A549 (cell line): ENCODE measurements at regions not wholly inside any gene's neighbourhood (a gene's known extent, or its start where the extent isn't known, plus 50 kb on each side); places are given as distances from the start of the nearest gene placed in this dataset.

Experiments
- ATAC-seq, 2 experiments: fragments of 200-7000 bp in 1 of 2; fragments of >200 bp in 1 of 2; cut with Nextera tagmentation in 1 of 2; cut with Tn5 transposase in 1 of 2; 3 replicates each; pipeline versions ENCODE4 v1.8.0 to v1.9.1; 2018 to 2020; ENCODE audit warnings: mild to moderate bottlenecking in 1 of 2, moderate library complexity in 1 of 2
- CTCF ChIA-PET: fragments of 300-600 bp; sonication (Branson Sonifier 250); formaldehyde crosslinking; extraction: SDS; loops from one replicate; lab custom pipeline; 2021; ENCODE audit warnings: antibody characterized with exemption, inconsistent platforms; lab: Yijun Ruan, JAX
- POLR2A ChIA-PET: fragments of 350-600 bp; formaldehyde crosslinking; extraction: SDS; loops from one replicate; lab custom pipeline; 2021; ENCODE audit warnings: antibody characterized with exemption, inconsistent platforms; lab: Yijun Ruan, JAX
- DNase-seq, 2 experiments: peaks; one replicate each; pipeline versions ENCODE4 v3.0.0 to v3.0.0-alpha.2; 2011 to 2016; ENCODE audit warnings: low read depth in 1 of 2, low spot score in 1 of 2
- FAIRE-seq: peaks from 2 replicates; lab custom pipeline; 2011; peaks lifted over from hg19 to GRCh38; lab: Jason Lieb, UNC
- H3K27ac ChIP-seq, 2 experiments: fragments of >200 bp; sonication (Bioruptor Twin); formaldehyde crosslinking; 3 replicates each; pipeline ENCODE4 v1.5.1; 2016 to 2017
- H3K4me1 ChIP-seq: fragments of >200 bp; sonication (Bioruptor Twin); formaldehyde crosslinking; 3 replicates; pipeline ENCODE4 v1.6.1; 2016
- H3K4me2 ChIP-seq: fragments of >200 bp; sonication (Bioruptor Twin); formaldehyde crosslinking; 3 replicates; pipeline ENCODE4 v1.6.1; 2016
- H3K4me3 ChIP-seq: fragments of >200 bp; sonication (Bioruptor Twin); formaldehyde crosslinking; 3 replicates; pipeline ENCODE4 v1.5.1; 2016
- H3K9me3 ChIP-seq: fragments of >200 bp; sonication (Bioruptor Twin); formaldehyde crosslinking; 3 replicates; pipeline ENCODE4 v1.6.1; 2016
- ATOH8 ChIP-seq: fragments of 250-450 bp; sonication (Bioruptor Pico); IDR thresholded peaks from 2 replicates; pipeline ENCODE4 v1.5.0; 2020; ENCODE audit warnings: low read depth, mild to moderate bottlenecking, moderate library complexity
- BHLHE40 ChIP-seq: IDR thresholded peaks from 2 replicates; pipeline ENCODE4 v1.6.1; 2012; ENCODE audit warnings: low read depth, low read length, inconsistent platforms
- CBX2 ChIP-seq: fragments of 200-600 bp; sonication (generic); IDR thresholded peaks from 2 replicates; pipeline ENCODE4 v1.6.1; 2016; ENCODE audit warnings: low read depth, mild to moderate bottlenecking, borderline replicate concordance
- EHMT2 ChIP-seq: fragments of 200-600 bp; sonication (generic); IDR thresholded peaks from 2 replicates; pipeline ENCODE4 v1.6.1; 2016; ENCODE audit warnings: antibody characterized with exemption, low read depth, mild to moderate bottlenecking, moderate library complexity
- EP300 ChIP-seq, 2 experiments: fragments of >200 bp; sonication (Bioruptor Twin); formaldehyde crosslinking; IDR thresholded peaks; 2 replicates in 1 of 2; 3 replicates in 1 of 2; pipeline ENCODE4 v1.6.1; 2016 to 2017
- GATA3 ChIP-seq: IDR thresholded peaks from 2 replicates; pipeline ENCODE4 v1.6.1; 2012; ENCODE audit warnings: borderline replicate concordance
- HDAC2 ChIP-seq: fragments of 200-600 bp; sonication (generic); IDR thresholded peaks from 2 replicates; pipeline ENCODE4 v1.6.1; 2016
- HES2 ChIP-seq: fragments of >200 bp; sonication (Bioruptor Twin); formaldehyde crosslinking; IDR thresholded peaks from 2 replicates; pipeline ENCODE4 v1.6.1; 2016
- HOXA7 ChIP-seq: fragments of 250-450 bp; sonication (Bioruptor Pico); IDR thresholded peaks from 2 replicates; pipeline ENCODE4 v1.5.0; 2020; ENCODE audit warnings: mild to moderate bottlenecking, moderate library complexity
- HOXB5 ChIP-seq: fragments of 250-450 bp; sonication (Bioruptor Pico); IDR thresholded peaks from 2 replicates; pipeline ENCODE4 v1.5.0; 2020; ENCODE audit warnings: mild to moderate bottlenecking, moderate library complexity
- KDM1A ChIP-seq: fragments of 200-600 bp; sonication (generic); IDR thresholded peaks from 2 replicates; pipeline ENCODE4 v1.6.1; 2016; ENCODE audit warnings: low read depth, mild to moderate bottlenecking
- KDM5A ChIP-seq: fragments of 200-600 bp; sonication (generic); IDR thresholded peaks from 2 replicates; pipeline ENCODE4 v1.6.1; 2016; ENCODE audit warnings: antibody characterized with exemption, mild to moderate bottlenecking
- MYC ChIP-seq: IDR thresholded peaks from 2 replicates; pipeline ENCODE4 v1.6.1; 2012; ENCODE audit warnings: mild to moderate bottlenecking, inconsistent platforms, low read length, improper control_type of control experiment, borderline replicate concordance
- POLR2AphosphoS2 ChIP-seq: conservative IDR thresholded peaks from 2 replicates; pipeline ENCODE4 v1.6.1; 2012; ENCODE audit warnings: low read length, improper control_type of control experiment, inconsistent platforms
- RNF2 ChIP-seq: fragments of 200-600 bp; sonication (generic); IDR thresholded peaks from 2 replicates; pipeline ENCODE4 v1.6.1; 2016; ENCODE audit warnings: low read depth, mild to moderate bottlenecking, antibody characterized with exemption, moderate library complexity, borderline replicate concordance
- SMC3 ChIP-seq: fragments of >200 bp; sonication (Bioruptor Twin); formaldehyde crosslinking; IDR thresholded peaks from 3 replicates; pipeline ENCODE4 v1.6.1; 2018; ENCODE audit warnings: inconsistent platforms
- TFCP2L1 ChIP-seq: fragments of 250-450 bp; sonication (Bioruptor Pico); IDR thresholded peaks from 2 replicates; pipeline ENCODE4 v1.5.0; 2021; ENCODE audit warnings: mild to moderate bottlenecking
- ZC3H11A ChIP-seq: fragments of 450-650 bp; IDR thresholded peaks from 2 replicates; pipeline ENCODE4 v1.6.1; 2014; ENCODE audit warnings: antibody characterized with exemption, mild to moderate bottlenecking
- ZNF302 ChIP-seq: fragments of 250-450 bp; sonication (Bioruptor Pico); IDR thresholded peaks from 2 replicates; pipeline ENCODE4 v1.9.0; 2021; ENCODE audit warnings: inconsistent platforms, mild to moderate bottlenecking, moderate library complexity
- ZSCAN20 ChIP-seq: fragments of 250-450 bp; sonication (Bioruptor Pico); IDR thresholded peaks from 2 replicates; pipeline ENCODE4 v1.8.0; 2022; ENCODE audit warnings: mild to moderate bottlenecking, moderate library complexity
- WGBS: methylation state at CpG from one replicate; pipeline ENCODE4 v1.1.6; 2017; ENCODE audit errors: missing lambda C conversion rate; 5-methylcytosine and 5-hydroxymethylcytosine counted together
- TF ChIP-seq, protein P1 (sequence below): IDR thresholded peaks from 2 replicates; pipeline ENCODE4 v1.6.1; 2012

- POLR2A ChIA-PET: no interaction called here
- DNase-seq: no peak
- no peak overlapping the region for H3K27ac ChIP-seq
- WGBS: 36% methylated on average over 1 of the region's 1 CpG
- TF ChIP-seq HDAC2: no peak
- TF ChIP-seq, all 56 proteins: peak for 0
- ATAC-seq: no peak
- no peak overlapping the region for H3K4me3 ChIP-seq
- CTCF ChIA-PET: no interaction called here
- no peaks in the 10 kb centered on the region for H3K4me1 ChIP-seq
- no peak for FAIRE-seq
- no peaks in the 10 kb centered on the region for H3K9me3 ChIP-seq
- no peak overlapping the region for H3K4me2 ChIP-seq
Measured at GRCh38 chr13:106961216-106961615, 393.3 kb upstream of the ARGLU1 start.

DNA sequence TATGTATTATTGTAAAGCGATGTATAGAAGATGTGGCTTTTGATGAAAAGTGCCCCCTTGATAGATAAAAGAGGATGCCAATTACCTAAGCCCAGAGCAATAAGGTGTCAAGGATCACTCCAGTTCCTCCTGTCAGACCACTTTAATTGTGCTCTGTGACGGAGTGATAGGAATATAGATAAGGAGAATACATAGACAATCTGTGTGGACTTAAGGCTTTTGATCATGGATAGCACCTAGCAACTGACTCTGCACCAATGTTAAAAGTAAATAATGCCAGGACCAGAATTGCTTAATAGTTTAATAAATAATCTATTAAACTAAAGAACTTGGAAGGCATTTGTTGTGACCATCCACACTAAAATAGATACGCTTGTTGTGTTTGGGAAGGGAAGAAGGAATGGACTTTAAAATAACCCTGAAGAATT lies 390.7 kb upstream of the ARGLU1 start:
- CTCF ChIA-PET: no interaction called here
- no peak for ATAC-seq
- FAIRE-seq: no peak
- H3K4me2 ChIP-seq: no peak overlapping the region
- no peaks in the 10 kb centered on the region for H3K9me3 ChIP-seq
- H3K4me3 ChIP-seq: no peak overlapping the region
- no peak for DNase-seq
- TF ChIP-seq ZNF302 (CRISPR knock-in tag): no peak
- TF ChIP-seq BHLHE40: no peak
- TF ChIP-seq TFCP2L1 (CRISPR knock-in tag): no peak
- no peak for TF ChIP-seq POLR2AphosphoS2
- TF ChIP-seq, all 56 proteins: peak for 0
- WGBS: under 1% methylated on average over 3 of the region's 3 CpGs
- no peak overlapping the region for H3K27ac ChIP-seq
- POLR2A ChIA-PET: no interaction called here
- H3K4me1 ChIP-seq: no peaks in the 10 kb centered on the region

DNA sequence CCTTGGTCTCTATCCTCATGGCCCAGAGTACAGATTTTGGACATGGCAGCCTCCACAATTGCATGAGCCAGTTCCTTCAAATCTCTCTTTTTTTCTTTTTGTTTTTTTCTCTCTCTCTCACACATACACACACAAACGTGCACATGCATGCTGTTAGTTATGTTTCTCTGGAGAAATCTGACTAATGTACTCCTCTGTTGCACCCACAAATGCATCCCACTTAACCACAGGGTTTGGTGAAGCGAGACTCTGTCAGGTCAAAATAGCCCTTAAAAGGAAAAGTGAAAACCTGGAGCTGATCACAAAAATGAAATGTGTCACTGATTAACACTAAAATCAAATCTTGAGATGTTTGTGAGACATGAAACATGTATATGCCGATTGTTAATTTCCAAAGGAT lies 374.6 kb upstream of the ARGLU1 start:
- no peak for ATAC-seq
- no peaks in the 10 kb centered on the region for H3K9me3 ChIP-seq
- no peak overlapping the region for H3K27ac ChIP-seq
- ChIA-PET CTCF (no interaction called here), POLR2A (no interaction called here)
- no peak for TF ChIP-seq HES2
- no peak for TF ChIP-seq SMC3
- no peak for TF ChIP-seq EP300 (IDR thresholded peaks at IDR 0.05)
- no peak for TF ChIP-seq CBX2
- no peak for TF ChIP-seq ZSCAN20 (CRISPR knock-in tag)
- FAIRE-seq: no peak
- no peak for DNase-seq
- H3K4me2 ChIP-seq: no peak overlapping the region
- no peaks in the 10 kb centered on the region for H3K4me1 ChIP-seq
- WGBS: 14% methylated on average over 3 of the region's 3 CpGs
- no peak overlapping the region for H3K4me3 ChIP-seq

DNA sequence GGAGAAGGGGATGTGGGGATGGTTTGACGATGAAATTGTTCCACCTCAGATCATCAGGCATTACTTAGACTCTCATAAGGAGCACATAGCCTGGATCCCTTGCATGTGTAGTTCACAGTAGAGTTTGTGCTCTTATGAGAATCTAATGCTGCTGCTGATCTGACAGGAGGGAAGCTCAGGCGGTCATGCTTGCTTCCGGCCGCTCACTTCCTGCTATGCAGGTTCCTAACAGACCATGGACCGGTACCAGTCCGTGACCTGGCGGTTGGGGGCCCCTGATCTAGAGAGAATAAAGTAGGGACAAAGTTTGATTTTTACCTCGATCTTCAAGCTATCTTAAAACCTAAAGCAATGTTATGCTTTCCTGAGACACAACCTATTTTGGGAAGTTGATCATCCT lies 373.8 kb upstream of the ARGLU1 start:
- H3K27ac ChIP-seq: no peak overlapping the region
- no peak for DNase-seq
- H3K9me3 ChIP-seq: no peaks in the 10 kb centered on the region
- FAIRE-seq: no peak
- TF ChIP-seq HDAC2: no peak
- no peak for TF ChIP-seq ATOH8 (CRISPR knock-in tag)
- TF ChIP-seq GATA3: no peak
- TF ChIP-seq ZNF302 (CRISPR knock-in tag): no peak
- no peak for TF ChIP-seq KDM5A
- TF ChIP-seq ZC3H11A: no peak
- no peak for TF ChIP-seq HOXA7 (CRISPR knock-in tag)
- TF ChIP-seq, protein P1, sequence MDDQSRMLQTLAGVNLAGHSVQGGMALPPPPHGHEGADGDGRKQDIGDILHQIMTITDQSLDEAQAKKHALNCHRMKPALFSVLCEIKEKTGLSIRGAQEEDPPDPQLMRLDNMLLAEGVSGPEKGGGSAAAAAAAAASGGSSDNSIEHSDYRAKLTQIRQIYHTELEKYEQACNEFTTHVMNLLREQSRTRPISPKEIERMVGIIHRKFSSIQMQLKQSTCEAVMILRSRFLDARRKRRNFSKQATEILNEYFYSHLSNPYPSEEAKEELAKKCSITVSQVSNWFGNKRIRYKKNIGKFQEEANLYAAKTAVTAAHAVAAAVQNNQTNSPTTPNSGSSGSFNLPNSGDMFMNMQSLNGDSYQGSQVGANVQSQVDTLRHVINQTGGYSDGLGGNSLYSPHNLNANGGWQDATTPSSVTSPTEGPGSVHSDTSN: no peak
- TF ChIP-seq KDM1A: no peak
- TF ChIP-seq EHMT2: no peak
- TF ChIP-seq MYC: no peak
- no peak for TF ChIP-seq HOXB5
- TF ChIP-seq RNF2: no peak
- ATAC-seq: no peak
- POLR2A ChIA-PET: no interaction called here
- CTCF ChIA-PET: no interaction called here
- WGBS: 21% methylated on average over 8 of the region's 8 CpGs
- H3K4me1 ChIP-seq: no peaks in the 10 kb centered on the region
- H3K4me2 ChIP-seq: no peak overlapping the region
- no peak overlapping the region for H3K4me3 ChIP-seq
